ENCODE measurements at regions not wholly inside any gene's neighbourhood (a gene's known extent, or its start where the extent isn't known, plus 50 kb on each side); places are given as distances from the start of the nearest gene placed in this dataset.

DNA sequence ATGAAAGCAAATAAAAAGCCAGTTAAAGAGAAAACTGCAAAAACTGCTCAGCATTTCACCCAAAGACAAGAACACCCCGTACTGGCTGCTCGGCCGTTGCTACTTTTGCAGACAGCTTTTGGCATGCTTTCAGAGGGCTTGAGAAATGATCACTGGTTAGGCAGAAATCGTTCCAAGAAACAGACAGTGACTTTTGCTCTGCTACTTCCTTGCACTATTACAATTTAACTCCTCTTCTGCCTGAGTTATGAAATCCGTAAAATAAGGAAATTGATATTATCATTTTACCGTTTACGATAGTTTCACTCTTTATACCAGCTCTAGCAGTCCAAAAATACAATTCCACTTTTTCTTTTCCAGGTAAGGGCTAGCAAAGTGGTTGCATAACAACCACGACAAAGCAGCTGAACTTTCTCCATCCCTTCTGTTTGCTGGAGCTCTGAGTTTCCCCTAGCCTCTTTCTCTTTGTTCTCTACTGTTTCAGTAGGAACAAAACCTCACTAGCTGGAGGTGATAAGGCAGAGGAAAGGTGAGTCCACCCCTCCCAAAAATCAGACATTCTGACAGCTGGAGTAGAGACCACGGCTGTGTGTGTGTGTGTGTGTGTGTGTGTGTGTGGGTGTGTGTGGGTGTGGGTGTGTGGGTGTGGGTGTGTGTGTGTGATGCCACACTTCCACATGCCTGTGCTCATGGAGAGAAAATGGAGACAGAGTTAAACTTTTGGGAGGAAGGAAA is 191.8 kb upstream of the RREB1 start (continued):
- TF ChIP-seq, protein P1, sequence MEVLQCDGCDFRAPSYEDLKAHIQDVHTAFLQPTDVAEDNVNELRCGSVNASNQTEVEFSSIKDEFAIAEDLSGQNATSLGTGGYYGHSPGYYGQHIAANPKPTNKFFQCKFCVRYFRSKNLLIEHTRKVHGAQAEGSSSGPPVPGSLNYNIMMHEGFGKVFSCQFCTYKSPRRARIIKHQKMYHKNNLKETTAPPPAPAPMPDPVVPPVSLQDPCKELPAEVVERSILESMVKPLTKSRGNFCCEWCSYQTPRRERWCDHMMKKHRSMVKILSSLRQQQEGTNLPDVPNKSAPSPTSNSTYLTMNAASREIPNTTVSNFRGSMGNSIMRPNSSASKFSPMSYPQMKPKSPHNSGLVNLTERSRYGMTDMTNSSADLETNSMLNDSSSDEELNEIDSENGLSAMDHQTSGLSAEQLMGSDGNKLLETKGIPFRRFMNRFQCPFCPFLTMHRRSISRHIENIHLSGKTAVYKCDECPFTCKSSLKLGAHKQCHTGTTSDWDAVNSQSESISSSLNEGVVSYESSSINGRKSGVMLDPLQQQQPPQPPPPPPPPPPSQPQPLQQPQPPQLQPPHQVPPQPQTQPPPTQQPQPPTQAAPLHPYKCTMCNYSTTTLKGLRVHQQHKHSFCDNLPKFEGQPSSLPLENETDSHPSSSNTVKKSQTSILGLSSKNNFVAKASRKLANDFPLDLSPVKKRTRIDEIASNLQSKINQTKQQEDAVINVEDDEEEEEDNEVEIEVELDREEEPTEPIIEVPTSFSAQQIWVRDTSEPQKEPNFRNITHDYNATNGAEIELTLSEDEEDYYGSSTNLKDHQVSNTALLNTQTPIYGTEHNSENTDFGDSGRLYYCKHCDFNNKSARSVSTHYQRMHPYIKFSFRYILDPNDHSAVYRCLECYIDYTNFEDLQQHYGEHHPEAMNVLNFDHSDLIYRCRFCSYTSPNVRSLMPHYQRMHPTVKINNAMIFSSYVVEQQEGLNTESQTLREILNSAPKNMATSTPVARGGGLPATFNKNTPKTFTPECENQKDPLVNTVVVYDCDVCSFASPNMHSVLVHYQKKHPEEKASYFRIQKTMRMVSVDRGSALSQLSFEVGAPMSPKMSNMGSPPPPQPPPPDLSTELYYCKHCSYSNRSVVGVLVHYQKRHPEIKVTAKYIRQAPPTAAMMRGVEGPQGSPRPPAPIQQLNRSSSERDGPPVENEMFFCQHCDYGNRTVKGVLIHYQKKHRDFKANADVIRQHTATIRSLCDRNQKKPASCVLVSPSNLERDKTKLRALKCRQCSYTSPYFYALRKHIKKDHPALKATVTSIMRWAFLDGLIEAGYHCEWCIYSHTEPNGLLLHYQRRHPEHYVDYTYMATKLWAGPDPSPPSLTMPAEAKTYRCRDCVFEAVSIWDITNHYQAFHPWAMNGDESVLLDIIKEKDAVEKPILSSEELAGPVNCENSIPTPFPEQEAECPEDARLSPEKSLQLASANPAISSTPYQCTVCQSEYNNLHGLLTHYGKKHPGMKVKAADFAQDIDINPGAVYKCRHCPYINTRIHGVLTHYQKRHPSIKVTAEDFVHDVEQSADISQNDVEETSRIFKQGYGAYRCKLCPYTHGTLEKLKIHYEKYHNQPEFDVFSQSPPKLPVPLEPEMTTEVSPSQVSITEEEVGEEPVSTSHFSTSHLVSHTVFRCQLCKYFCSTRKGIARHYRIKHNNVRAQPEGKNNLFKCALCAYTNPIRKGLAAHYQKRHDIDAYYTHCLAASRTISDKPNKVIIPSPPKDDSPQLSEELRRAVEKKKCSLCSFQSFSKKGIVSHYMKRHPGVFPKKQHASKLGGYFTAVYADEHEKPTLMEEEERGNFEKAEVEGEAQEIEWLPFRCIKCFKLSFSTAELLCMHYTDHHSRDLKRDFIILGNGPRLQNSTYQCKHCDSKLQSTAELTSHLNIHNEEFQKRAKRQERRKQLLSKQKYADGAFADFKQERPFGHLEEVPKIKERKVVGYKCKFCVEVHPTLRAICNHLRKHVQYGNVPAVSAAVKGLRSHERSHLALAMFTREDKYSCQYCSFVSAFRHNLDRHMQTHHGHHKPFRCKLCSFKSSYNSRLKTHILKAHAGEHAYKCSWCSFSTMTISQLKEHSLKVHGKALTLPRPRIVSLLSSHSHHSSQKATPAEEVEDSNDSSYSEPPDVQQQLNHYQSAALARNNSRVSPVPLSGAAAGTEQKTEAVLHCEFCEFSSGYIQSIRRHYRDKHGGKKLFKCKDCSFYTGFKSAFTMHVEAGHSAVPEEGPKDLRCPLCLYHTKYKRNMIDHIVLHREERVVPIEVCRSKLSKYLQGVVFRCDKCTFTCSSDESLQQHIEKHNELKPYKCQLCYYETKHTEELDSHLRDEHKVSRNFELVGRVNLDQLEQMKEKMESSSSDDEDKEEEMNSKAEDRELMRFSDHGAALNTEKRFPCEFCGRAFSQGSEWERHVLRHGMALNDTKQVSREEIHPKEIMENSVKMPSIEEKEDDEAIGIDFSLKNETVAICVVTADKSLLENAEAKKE (CRISPR knock-in tag; IDR thresholded peaks at IDR 0.05) = no peak
- TF ChIP-seq EZH2 (IDR thresholded peaks at IDR 0.05; ENCODE audit: low read depth, unreplicated experiment) = no peak
- no peak for TF ChIP-seq ETS1 (IDR thresholded peaks at IDR 0.05)
- TF ChIP-seq ZNF114 (CRISPR knock-in tag; IDR thresholded peaks at IDR 0.05) = no peak
- TF ChIP-seq JUNB (IDR thresholded peaks at IDR 0.05; ENCODE audit: unreplicated experiment) = no peak
- TF ChIP-seq REST (IDR thresholded peaks at IDR 0.05; ENCODE audit: unreplicated experiment) = no peak
